WTC11 (cell line): ENCODE measurements at regions not wholly inside any gene's neighbourhood (a gene's known extent, or its start where the extent isn't known, plus 50 kb on each side); places are given as distances from the start of the nearest gene placed in this dataset.

ENCODE experiments used
- ATAC-seq: fragments of 200-7000 bp; cut with Tn5 transposase; 2 replicates; pipeline ENCODE4 v1.10.0; 2021; ENCODE audit warnings: mild to moderate bottlenecking, moderate library complexity
- CTCF ChIA-PET: fragments of 300-600 bp; sonication (Branson Sonifier 250); formaldehyde crosslinking; loops from one replicate; lab custom pipeline; 2021; ENCODE audit warnings: antibody characterized with exemption; lab: Charles Lee
- POLR2A ChIA-PET: fragments of 350-600 bp; sonication (Branson Sonifier 250); formaldehyde crosslinking; loops from one replicate; lab custom pipeline; 2021; ENCODE audit warnings: antibody characterized with exemption; lab: Charles Lee
- DNase-seq: peaks from one replicate; pipeline ENCODE4 v3.0.0; 2021; ENCODE audit warnings: low spot score
- H3K27ac Mint-ChIP-seq: 2 replicates; pipeline ENCODE4 v1.8.0; 2021; ENCODE audit warnings: mixed read lengths
- H3K27me3 Mint-ChIP-seq: 2 replicates; pipeline ENCODE4 v1.8.0; 2021; ENCODE audit warnings: low read depth, mild to moderate bottlenecking, moderate library complexity, mixed read lengths
- H3K36me3 Mint-ChIP-seq: 2 replicates; pipeline ENCODE4 v1.8.0; 2021; ENCODE audit warnings: mixed read lengths
- H3K4me1 Mint-ChIP-seq: 2 replicates; pipeline ENCODE4 v1.8.0; 2022; ENCODE audit warnings: mixed read lengths
- H3K4me3 Mint-ChIP-seq: 2 replicates; pipeline ENCODE4 v1.8.0; 2021; ENCODE audit warnings: mild to moderate bottlenecking, moderate library complexity, mixed read lengths
- H3K9me3 Mint-ChIP-seq: 2 replicates; pipeline ENCODE4 v1.8.0; 2021; ENCODE audit warnings: mixed read lengths
- CBFB ChIP-seq: sonication (generic); formaldehyde crosslinking; IDR thresholded peaks from 2 replicates; pipeline ENCODE4 v1.8.1; 2022; ENCODE audit warnings: mild to moderate bottlenecking, low read depth, missing genetic modification reagents
- CREB1 ChIP-seq: sonication (generic); formaldehyde crosslinking; IDR thresholded peaks from 2 replicates; pipeline ENCODE4 v1.8.0; 2023; ENCODE audit warnings: mild to moderate bottlenecking, missing genetic modification reagents
- CREM ChIP-seq: sonication (generic); formaldehyde crosslinking; IDR thresholded peaks from 2 replicates; pipeline ENCODE4 v1.8.1; 2022; ENCODE audit warnings: mild to moderate bottlenecking, missing genetic modification reagents, moderate library complexity
- ELF4 ChIP-seq: sonication (generic); formaldehyde crosslinking; IDR thresholded peaks from 2 replicates; pipeline ENCODE4 v1.8.1; 2022; ENCODE audit warnings: low read depth, mild to moderate bottlenecking, moderate library complexity, missing genetic modification reagents
- ETV6 ChIP-seq: sonication (generic); formaldehyde crosslinking; IDR thresholded peaks from 2 replicates; pipeline ENCODE4 v1.8.1; 2022; ENCODE audit warnings: mild to moderate bottlenecking, missing genetic modification reagents
- MYBL2 ChIP-seq: sonication (generic); formaldehyde crosslinking; IDR thresholded peaks from 2 replicates; pipeline ENCODE4 v1.8.1; 2023; ENCODE audit warnings: mild to moderate bottlenecking, moderate library complexity, missing genetic modification reagents
- NR1H2 ChIP-seq: sonication (generic); formaldehyde crosslinking; IDR thresholded peaks from 2 replicates; pipeline ENCODE4 v1.9.0; 2021; ENCODE audit warnings: mild to moderate bottlenecking, moderate library complexity, missing genetic modification reagents
- OVOL2 ChIP-seq: fragments of 250-450 bp; sonication (Bioruptor Pico); IDR thresholded peaks from 2 replicates; pipeline ENCODE4 v1.9.0; 2021; ENCODE audit warnings: mild to moderate bottlenecking, borderline replicate concordance
- RELA ChIP-seq: sonication (generic); formaldehyde crosslinking; IDR thresholded peaks from 2 replicates; pipeline ENCODE4 v1.8.1; 2022; ENCODE audit warnings: missing genetic modification reagents, mild to moderate bottlenecking, borderline replicate concordance
- SMAD3 ChIP-seq: sonication (generic); formaldehyde crosslinking; IDR thresholded peaks from 2 replicates; pipeline ENCODE4 v1.8.0; 2022; ENCODE audit warnings: missing genetic modification reagents, mild to moderate bottlenecking, borderline replicate concordance
- TCF7 ChIP-seq: sonication (generic); formaldehyde crosslinking; IDR thresholded peaks from 2 replicates; pipeline ENCODE4 v1.8.0; 2022; ENCODE audit warnings: mild to moderate bottlenecking, low read depth, missing genetic modification reagents, moderate library complexity
- TEAD4 ChIP-seq: sonication (generic); formaldehyde crosslinking; IDR thresholded peaks from 2 replicates; pipeline ENCODE4 v1.8.0; 2022; ENCODE audit warnings: mild to moderate bottlenecking, missing genetic modification reagents
- ZNF121 ChIP-seq: sonication (generic); formaldehyde crosslinking; IDR thresholded peaks from 2 replicates; pipeline ENCODE4 v1.8.0; 2023; ENCODE audit warnings: missing genetic modification reagents
- ZNF138 ChIP-seq: sonication (generic); formaldehyde crosslinking; conservative IDR thresholded peaks from 2 replicates; pipeline ENCODE4 v1.8.1; 2022; ENCODE audit warnings: mild to moderate bottlenecking, moderate library complexity, missing genetic modification reagents
- ZNF219 ChIP-seq: sonication (generic); formaldehyde crosslinking; IDR thresholded peaks from 2 replicates; pipeline ENCODE4 v1.8.0; 2023; ENCODE audit warnings: missing genetic modification reagents, mild to moderate bottlenecking, borderline replicate concordance
- ZNF317 ChIP-seq: sonication (generic); formaldehyde crosslinking; IDR thresholded peaks from 2 replicates; pipeline ENCODE4 v1.8.1; 2023; ENCODE audit warnings: low read depth, mild to moderate bottlenecking, moderate library complexity, missing genetic modification reagents, borderline replicate concordance
- TF ChIP-seq, protein P1 (sequence below): fragments of 200-600 bp; IDR thresholded peaks from 2 replicates; pipeline ENCODE4 v1.8.0; 2022; ENCODE audit warnings: antibody characterized with exemption
- TF ChIP-seq, protein P2 (sequence below): sonication (generic); formaldehyde crosslinking; IDR thresholded peaks from 2 replicates; pipeline ENCODE4 v1.8.1; 2022; ENCODE audit warnings: low read depth, missing genetic modification reagents, borderline replicate concordance
- TF ChIP-seq, protein P3 (sequence below): sonication (generic); formaldehyde crosslinking; IDR thresholded peaks from 2 replicates; pipeline ENCODE4 v1.8.1; 2022; ENCODE audit warnings: missing genetic modification reagents, borderline replicate concordance
- TF ChIP-seq, protein P4 (sequence below): fragments of 250-450 bp; sonication (Bioruptor Pico); IDR thresholded peaks from 2 replicates; pipeline ENCODE4 v1.9.0; 2021; ENCODE audit warnings: mild to moderate bottlenecking
- TF ChIP-seq, protein P5 (sequence below): fragments of 250-450 bp; sonication (Bioruptor Pico); IDR thresholded peaks from 2 replicates; pipeline ENCODE4 v1.9.0; 2021; ENCODE audit warnings: mild to moderate bottlenecking, borderline replicate concordance

DNA sequence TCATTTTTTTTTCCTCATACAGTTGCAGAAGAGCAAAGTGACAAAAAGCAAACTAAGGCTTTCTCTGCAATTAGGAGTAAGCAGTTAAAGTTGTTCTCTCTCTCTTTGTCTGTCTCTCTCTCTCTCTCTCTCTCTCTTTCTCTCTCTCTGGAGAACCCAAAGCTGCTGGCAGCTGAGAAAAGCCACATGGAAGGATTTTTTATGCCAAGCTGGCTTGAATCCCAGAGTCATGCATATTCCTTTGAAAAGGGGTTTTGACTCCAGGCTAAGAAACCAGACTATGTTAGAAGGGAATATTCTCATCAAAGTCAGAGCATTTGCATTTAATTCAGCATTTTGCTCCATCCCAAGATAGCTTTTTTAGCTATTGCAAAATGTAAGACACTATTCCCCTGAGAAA lies 1114.2 kb upstream of the GOT2 start (continued):
- TF ChIP-seq MYBL2 (CRISPR knock-in tag) (no peak), SMAD3 (no peak), CREM (CRISPR knock-in tag) (no peak), OVOL2 (CRISPR knock-in tag) (no peak), CBFB (no peak)
- TF ChIP-seq, protein P1, sequence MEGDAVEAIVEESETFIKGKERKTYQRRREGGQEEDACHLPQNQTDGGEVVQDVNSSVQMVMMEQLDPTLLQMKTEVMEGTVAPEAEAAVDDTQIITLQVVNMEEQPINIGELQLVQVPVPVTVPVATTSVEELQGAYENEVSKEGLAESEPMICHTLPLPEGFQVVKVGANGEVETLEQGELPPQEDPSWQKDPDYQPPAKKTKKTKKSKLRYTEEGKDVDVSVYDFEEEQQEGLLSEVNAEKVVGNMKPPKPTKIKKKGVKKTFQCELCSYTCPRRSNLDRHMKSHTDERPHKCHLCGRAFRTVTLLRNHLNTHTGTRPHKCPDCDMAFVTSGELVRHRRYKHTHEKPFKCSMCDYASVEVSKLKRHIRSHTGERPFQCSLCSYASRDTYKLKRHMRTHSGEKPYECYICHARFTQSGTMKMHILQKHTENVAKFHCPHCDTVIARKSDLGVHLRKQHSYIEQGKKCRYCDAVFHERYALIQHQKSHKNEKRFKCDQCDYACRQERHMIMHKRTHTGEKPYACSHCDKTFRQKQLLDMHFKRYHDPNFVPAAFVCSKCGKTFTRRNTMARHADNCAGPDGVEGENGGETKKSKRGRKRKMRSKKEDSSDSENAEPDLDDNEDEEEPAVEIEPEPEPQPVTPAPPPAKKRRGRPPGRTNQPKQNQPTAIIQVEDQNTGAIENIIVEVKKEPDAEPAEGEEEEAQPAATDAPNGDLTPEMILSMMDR = no peak
- TF ChIP-seq, protein P2, sequence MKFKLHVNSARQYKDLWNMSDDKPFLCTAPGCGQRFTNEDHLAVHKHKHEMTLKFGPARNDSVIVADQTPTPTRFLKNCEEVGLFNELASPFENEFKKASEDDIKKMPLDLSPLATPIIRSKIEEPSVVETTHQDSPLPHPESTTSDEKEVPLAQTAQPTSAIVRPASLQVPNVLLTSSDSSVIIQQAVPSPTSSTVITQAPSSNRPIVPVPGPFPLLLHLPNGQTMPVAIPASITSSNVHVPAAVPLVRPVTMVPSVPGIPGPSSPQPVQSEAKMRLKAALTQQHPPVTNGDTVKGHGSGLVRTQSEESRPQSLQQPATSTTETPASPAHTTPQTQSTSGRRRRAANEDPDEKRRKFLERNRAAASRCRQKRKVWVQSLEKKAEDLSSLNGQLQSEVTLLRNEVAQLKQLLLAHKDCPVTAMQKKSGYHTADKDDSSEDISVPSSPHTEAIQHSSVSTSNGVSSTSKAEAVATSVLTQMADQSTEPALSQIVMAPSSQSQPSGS (CRISPR knock-in tag) = no peak

DNA sequence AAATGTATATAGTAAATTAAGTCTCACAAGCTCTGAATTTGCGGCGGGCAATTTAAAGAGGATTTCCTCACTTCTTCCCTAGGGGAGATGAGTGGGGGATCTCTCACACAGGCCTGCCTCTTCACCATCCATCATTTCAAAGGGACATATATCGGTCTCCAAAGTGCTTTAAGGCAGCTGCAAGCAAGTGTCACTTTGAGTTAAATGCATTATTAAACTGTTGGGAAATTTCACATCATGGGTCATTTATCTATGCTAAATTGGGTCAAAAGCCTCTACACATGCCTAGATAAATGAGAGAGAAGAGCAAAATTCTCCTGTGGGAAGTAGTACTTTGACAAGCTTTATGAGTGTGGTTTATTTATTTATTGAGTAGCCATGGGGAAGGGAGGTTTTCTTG lies 1106.1 kb upstream of the GOT2 start:
- no peaks in the 10 kb centered on the region for H3K27me3 Mint-ChIP-seq
- H3K9me3 Mint-ChIP-seq = peaks cover 37% of the 10 kb centered on the region
- TF ChIP-seq, protein P3, sequence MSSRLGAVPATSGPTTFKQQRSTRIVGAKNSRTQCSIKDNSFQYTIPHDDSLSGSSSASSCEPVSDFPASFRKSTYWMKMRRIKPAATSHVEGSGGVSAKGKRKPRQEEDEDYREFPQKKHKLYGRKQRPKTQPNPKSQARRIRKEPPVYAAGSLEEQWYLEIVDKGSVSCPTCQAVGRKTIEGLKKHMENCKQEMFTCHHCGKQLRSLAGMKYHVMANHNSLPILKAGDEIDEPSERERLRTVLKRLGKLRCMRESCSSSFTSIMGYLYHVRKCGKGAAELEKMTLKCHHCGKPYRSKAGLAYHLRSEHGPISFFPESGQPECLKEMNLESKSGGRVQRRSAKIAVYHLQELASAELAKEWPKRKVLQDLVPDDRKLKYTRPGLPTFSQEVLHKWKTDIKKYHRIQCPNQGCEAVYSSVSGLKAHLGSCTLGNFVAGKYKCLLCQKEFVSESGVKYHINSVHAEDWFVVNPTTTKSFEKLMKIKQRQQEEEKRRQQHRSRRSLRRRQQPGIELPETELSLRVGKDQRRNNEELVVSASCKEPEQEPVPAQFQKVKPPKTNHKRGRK = no peak
- TF ChIP-seq, protein P4, sequence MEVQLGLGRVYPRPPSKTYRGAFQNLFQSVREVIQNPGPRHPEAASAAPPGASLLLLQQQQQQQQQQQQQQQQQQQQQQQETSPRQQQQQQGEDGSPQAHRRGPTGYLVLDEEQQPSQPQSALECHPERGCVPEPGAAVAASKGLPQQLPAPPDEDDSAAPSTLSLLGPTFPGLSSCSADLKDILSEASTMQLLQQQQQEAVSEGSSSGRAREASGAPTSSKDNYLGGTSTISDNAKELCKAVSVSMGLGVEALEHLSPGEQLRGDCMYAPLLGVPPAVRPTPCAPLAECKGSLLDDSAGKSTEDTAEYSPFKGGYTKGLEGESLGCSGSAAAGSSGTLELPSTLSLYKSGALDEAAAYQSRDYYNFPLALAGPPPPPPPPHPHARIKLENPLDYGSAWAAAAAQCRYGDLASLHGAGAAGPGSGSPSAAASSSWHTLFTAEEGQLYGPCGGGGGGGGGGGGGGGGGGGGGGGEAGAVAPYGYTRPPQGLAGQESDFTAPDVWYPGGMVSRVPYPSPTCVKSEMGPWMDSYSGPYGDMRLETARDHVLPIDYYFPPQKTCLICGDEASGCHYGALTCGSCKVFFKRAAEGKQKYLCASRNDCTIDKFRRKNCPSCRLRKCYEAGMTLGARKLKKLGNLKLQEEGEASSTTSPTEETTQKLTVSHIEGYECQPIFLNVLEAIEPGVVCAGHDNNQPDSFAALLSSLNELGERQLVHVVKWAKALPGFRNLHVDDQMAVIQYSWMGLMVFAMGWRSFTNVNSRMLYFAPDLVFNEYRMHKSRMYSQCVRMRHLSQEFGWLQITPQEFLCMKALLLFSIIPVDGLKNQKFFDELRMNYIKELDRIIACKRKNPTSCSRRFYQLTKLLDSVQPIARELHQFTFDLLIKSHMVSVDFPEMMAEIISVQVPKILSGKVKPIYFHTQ (CRISPR knock-in tag) = no peak
- DNase-seq (no peak), ATAC-seq (no peak)
- H3K4me3 Mint-ChIP-seq = no peak overlapping the region
- peaks cover 26% of the 10 kb centered on the region for H3K36me3 Mint-ChIP-seq
- POLR2A ChIA-PET = no interaction called here
- CTCF ChIA-PET = no interaction called here
- H3K4me1 Mint-ChIP-seq = no peaks in the 10 kb centered on the region
- no peak overlapping the region for H3K27ac Mint-ChIP-seq

DNA sequence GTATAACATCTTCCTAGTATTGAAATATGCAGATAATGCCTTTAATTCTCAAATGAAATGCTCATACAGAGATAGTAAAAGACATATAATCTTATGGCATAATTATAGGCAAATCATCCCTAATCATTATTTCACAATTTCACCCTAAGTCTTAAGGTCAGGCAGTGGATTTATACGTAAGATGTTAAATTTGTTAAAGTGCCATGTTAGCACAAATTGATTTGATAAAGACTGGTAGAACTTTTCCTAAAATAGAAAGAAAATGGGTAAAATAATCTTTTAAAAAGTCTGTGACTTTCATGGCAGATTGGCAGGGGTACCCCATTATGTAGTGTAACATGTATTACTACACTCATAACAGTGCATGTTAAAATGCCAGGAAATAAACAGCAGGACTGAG lies 1092.7 kb upstream of the GOT2 start:
- peaks cover 6% of the 10 kb centered on the region; the same call in 1 of the 2 replicates for H3K9me3 Mint-ChIP-seq
- no peaks in the 10 kb centered on the region for H3K36me3 Mint-ChIP-seq
- ChIA-PET CTCF (no interaction called here), POLR2A (no interaction called here)
- H3K4me3 Mint-ChIP-seq = no peak overlapping the region
- H3K4me1 Mint-ChIP-seq = no peaks in the 10 kb centered on the region
- no peak for DNase-seq
- ATAC-seq = no peak
- no peaks in the 10 kb centered on the region for H3K27me3 Mint-ChIP-seq
- no peak overlapping the region for H3K27ac Mint-ChIP-seq
- TF ChIP-seq, protein P5, sequence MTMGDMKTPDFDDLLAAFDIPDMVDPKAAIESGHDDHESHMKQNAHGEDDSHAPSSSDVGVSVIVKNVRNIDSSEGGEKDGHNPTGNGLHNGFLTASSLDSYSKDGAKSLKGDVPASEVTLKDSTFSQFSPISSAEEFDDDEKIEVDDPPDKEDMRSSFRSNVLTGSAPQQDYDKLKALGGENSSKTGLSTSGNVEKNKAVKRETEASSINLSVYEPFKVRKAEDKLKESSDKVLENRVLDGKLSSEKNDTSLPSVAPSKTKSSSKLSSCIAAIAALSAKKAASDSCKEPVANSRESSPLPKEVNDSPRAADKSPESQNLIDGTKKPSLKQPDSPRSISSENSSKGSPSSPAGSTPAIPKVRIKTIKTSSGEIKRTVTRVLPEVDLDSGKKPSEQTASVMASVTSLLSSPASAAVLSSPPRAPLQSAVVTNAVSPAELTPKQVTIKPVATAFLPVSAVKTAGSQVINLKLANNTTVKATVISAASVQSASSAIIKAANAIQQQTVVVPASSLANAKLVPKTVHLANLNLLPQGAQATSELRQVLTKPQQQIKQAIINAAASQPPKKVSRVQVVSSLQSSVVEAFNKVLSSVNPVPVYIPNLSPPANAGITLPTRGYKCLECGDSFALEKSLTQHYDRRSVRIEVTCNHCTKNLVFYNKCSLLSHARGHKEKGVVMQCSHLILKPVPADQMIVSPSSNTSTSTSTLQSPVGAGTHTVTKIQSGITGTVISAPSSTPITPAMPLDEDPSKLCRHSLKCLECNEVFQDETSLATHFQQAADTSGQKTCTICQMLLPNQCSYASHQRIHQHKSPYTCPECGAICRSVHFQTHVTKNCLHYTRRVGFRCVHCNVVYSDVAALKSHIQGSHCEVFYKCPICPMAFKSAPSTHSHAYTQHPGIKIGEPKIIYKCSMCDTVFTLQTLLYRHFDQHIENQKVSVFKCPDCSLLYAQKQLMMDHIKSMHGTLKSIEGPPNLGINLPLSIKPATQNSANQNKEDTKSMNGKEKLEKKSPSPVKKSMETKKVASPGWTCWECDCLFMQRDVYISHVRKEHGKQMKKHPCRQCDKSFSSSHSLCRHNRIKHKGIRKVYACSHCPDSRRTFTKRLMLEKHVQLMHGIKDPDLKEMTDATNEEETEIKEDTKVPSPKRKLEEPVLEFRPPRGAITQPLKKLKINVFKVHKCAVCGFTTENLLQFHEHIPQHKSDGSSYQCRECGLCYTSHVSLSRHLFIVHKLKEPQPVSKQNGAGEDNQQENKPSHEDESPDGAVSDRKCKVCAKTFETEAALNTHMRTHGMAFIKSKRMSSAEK (CRISPR knock-in tag) = no peak
- no peak for TF ChIP-seq ZNF138 (CRISPR knock-in tag)
- no peak for TF ChIP-seq TEAD4 (CRISPR knock-in tag)
- TF ChIP-seq CREB1 (CRISPR knock-in tag) = no peak
- TF ChIP-seq ELF4 = no peak
- no peak for TF ChIP-seq ETV6 (CRISPR knock-in tag)
- TF ChIP-seq ZNF121 (CRISPR knock-in tag) = no peak
- TF ChIP-seq RELA (CRISPR knock-in tag) = no peak
- TF ChIP-seq, protein P3 = no peak
- no peak for TF ChIP-seq NR1H2 (CRISPR knock-in tag)
- no peak for TF ChIP-seq ZNF317
- TF ChIP-seq ZNF219 (CRISPR knock-in tag) = no peak
- no peak for TF ChIP-seq TCF7 (CRISPR knock-in tag)
